Naive thymus-derived CD4-positive, alpha-beta T cell (primary cell): ENCODE measurements at regions not wholly inside any gene's neighbourhood (a gene's known extent, or its start where the extent isn't known, plus 50 kb on each side); places are given as distances from the start of the nearest gene placed in this dataset.

Source experiments
- ATAC-seq: fragments of 150-1000 bp; cut with Tn5 transposase; 2 replicates; pipeline ENCODE4 v1.10.0; 2021; ENCODE audit warnings: mild to moderate bottlenecking, moderate library complexity
- CTCF ChIA-PET: fragments of 350-600 bp; sonication (Branson Sonifier 250); formaldehyde crosslinking; loops from one replicate; lab custom pipeline; 2021; ENCODE audit warnings: antibody characterized with exemption; lab: Charles Lee
- POLR2A ChIA-PET: fragments of 350-600 bp; sonication (Branson Sonifier 250); formaldehyde crosslinking; loops from one replicate; lab custom pipeline; 2021; ENCODE audit warnings: antibody characterized with exemption, inconsistent platforms; lab: Charles Lee
- DNase-seq, 9 donors: peaks; one replicate each; pipeline versions ENCODE4 v3.0.0 to v3.0.0-alpha.2; 2020 to 2022; ENCODE audit warnings: mixed read lengths in 1 of 9
- H3K27ac ChIP-seq: one replicate; pipeline ENCODE4 v1.7.0; 2013; ENCODE audit warnings: mild to moderate bottlenecking, low read depth, low read length, moderate library complexity
- H3K27me3 ChIP-seq, 2 donors: one replicate each; pipeline ENCODE4 v1.7.0; 2013; ENCODE audit warnings: low read length in 2 of 2, mild to moderate bottlenecking in 2 of 2, moderate library complexity in 2 of 2; ENCODE audit not compliant: control insufficient read depth in 2 of 2, insufficient read depth in 2 of 2
- H3K36me3 ChIP-seq, 3 experiments: 1 replicate in 2 of 3; 2 replicates in 1 of 3; pipeline ENCODE4 v1.7.0; 2013; ENCODE audit warnings: low read length in 3 of 3, mild to moderate bottlenecking in 3 of 3, moderate library complexity in 1 of 3; ENCODE audit not compliant: insufficient read depth in 3 of 3, control insufficient read depth in 2 of 3
- H3K4me1 ChIP-seq, 2 donors: one replicate each; pipeline ENCODE4 v1.7.0; 2013; ENCODE audit warnings: low read length in 2 of 2, mild to moderate bottlenecking in 2 of 2, moderate library complexity in 1 of 2; ENCODE audit not compliant: control insufficient read depth in 2 of 2, insufficient read depth in 2 of 2
- H3K4me3 ChIP-seq: 2 replicates; pipeline ENCODE4 v1.7.0; 2013; ENCODE audit warnings: mild to moderate bottlenecking, low read length
- H3K9me3 ChIP-seq, 3 experiments: 1 replicate in 2 of 3; 2 replicates in 1 of 3; pipeline ENCODE4 v1.7.0; 2013; ENCODE audit warnings: low read length in 3 of 3; ENCODE audit not compliant: control insufficient read depth in 2 of 3
- H3K27ac Mint-ChIP-seq, 9 donors: one replicate each; pipeline ENCODE4 v1.8.0; 2020 to 2022; ENCODE audit warnings: mixed read lengths in 9 of 9, mild to moderate bottlenecking in 8 of 9, moderate library complexity in 5 of 9, inconsistent platforms in 2 of 9
- H3K27me3 Mint-ChIP-seq, 5 donors: one replicate each; pipeline ENCODE4 v1.8.0; 2021 to 2022; ENCODE audit warnings: mixed read lengths in 5 of 5, mild to moderate bottlenecking in 1 of 5
- H3K36me3 Mint-ChIP-seq, 5 donors: one replicate each; pipeline ENCODE4 v1.8.0; 2020 to 2022; ENCODE audit warnings: mixed read lengths in 5 of 5, mild to moderate bottlenecking in 3 of 5, inconsistent platforms in 1 of 5
- H3K4me1 Mint-ChIP-seq, 7 donors: one replicate each; pipeline ENCODE4 v1.8.0; 2020 to 2022; ENCODE audit warnings: mixed read lengths in 7 of 7, mild to moderate bottlenecking in 3 of 7, inconsistent platforms in 1 of 7
- H3K4me3 Mint-ChIP-seq, 10 donors: one replicate each; pipeline ENCODE4 v1.8.0; 2020 to 2022; ENCODE audit warnings: mild to moderate bottlenecking in 10 of 10, mixed read lengths in 10 of 10, moderate library complexity in 6 of 10, inconsistent platforms in 2 of 10
- H3K9me3 Mint-ChIP-seq, 11 donors: one replicate each; pipeline ENCODE4 v1.8.0; 2020 to 2022; ENCODE audit warnings: mixed read lengths in 11 of 11, mild to moderate bottlenecking in 4 of 11, inconsistent platforms in 1 of 11, moderate library complexity in 1 of 11
- intact Hi-C, 2 donors: fragments of 100-400 bp; cut with micrococcal nuclease; formaldehyde crosslinking; loops; one replicate each; pipeline ENCODE4 v1.15.1; 2023

DNA sequence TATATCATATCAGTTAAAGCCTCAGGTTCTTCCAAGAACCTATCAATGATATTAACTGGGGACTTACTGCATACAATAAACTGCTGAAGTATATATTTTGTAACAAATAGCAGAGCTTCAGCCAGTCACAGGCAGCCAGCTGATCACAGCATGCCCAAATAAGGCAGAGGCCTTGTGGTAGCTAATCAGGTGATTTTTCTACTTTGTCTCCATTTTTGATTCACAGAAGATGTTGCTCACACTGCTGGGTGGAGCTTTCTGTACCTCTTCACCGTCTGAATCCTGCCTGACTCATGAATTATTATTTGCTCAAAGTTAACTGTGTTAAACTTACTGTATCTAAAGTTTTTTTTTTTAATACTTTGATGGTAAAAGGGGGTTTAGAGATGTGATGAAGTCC lies 357.4 kb downstream of the PSAT1 start:
- ChIA-PET POLR2A (no interaction called here), CTCF (no interaction called here)
- Histone ChIP-seq H3K27ac (no peak overlapping the region), H3K9me3 (no peaks in the 10 kb centered on the region), H3K27me3 (no peaks in the 10 kb centered on the region), H3K36me3 (no peaks in the 10 kb centered on the region), H3K4me1 (no peaks in the 10 kb centered on the region), H3K4me3 (no peak overlapping the region)
- Mint-ChIP-seq H3K27me3 (no peaks in the 10 kb centered on the region), H3K27ac (no peak overlapping the region), H3K36me3 (no peaks in the 10 kb centered on the region), H3K4me1 (no peaks in the 10 kb centered on the region), H3K9me3 (peaks cover 0 to 5% (median 2%) of the 10 kb centered on the region in 11 donors), H3K4me3 (no peak overlapping the region)
- ATAC-seq (no peak), DNase-seq (no peak)
- intact Hi-C loops, result no loop called here

GRCh38 chr9:78663369-78663768 lies 366.4 kb downstream of the PSAT1 start:
- Histone ChIP-seq H3K9me3 (no peaks in the 10 kb centered on the region), H3K4me1 (no peaks in the 10 kb centered on the region), H3K27ac (no peak overlapping the region), H3K27me3 (no peaks in the 10 kb centered on the region), H3K36me3 (no peaks in the 10 kb centered on the region), H3K4me3 (no peak overlapping the region)
- ChIA-PET POLR2A (no interaction called here), CTCF (no interaction called here)
- peaks cover 0 to 6% (median 0%) of the 10 kb centered on the region in 5 donors for H3K36me3 Mint-ChIP-seq
- H3K27me3 Mint-ChIP-seq, result peaks cover 0 to 18% (median 6%) of the 10 kb centered on the region in 5 donors
- H3K27ac Mint-ChIP-seq, result no peak overlapping the region
- H3K9me3 Mint-ChIP-seq, result peaks cover 0 to 6% (median 3%) of the 10 kb centered on the region in 11 donors
- DNase-seq (no peak), ATAC-seq (no peak)
- intact Hi-C loops, result no loop called here
- H3K4me1 Mint-ChIP-seq, result no peaks in the 10 kb centered on the region
- no peak overlapping the region for H3K4me3 Mint-ChIP-seq

GRCh38 chr9:78664370-78664769 lies 367.4 kb downstream of the PSAT1 start:
- no peak for ATAC-seq
- H3K9me3 Mint-ChIP-seq, result peaks cover 0 to 13% (median 3%) of the 10 kb centered on the region in 11 donors

DNA sequence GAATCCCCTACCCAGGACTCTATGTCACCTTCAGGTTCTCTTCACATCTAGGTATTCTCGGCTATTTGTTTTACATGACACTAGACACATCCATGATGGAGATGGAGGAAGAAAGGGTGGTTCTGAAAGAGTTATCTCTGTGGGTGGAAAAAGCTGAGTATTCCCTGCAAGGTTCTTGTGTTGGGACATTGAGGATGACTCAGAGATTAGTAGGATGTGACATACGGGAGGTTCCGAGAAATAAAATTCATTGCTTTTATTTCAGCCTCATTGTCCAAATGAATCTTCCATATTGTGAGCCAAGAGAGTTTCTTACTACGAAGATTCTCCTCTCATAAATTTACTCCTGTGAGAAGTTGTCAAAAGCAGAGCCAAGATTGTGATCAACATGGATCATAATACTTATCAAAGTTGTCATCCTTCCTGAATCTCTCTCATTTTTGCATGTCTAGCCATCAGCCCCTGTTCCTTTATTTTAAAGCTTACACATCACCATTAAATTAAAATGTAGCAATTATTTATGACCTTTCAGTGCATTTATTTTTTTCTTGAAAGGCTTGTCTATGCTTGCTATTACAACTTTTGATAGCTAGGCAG lies 370.0 kb downstream of the PSAT1 start:
- intact Hi-C loops, result no loop called here
- CTCF ChIA-PET, result no interaction called here
- POLR2A ChIA-PET, result no interaction called here
- peaks cover 0 to 6% (median 6%) of the 10 kb centered on the region in 5 donors for H3K27me3 Mint-ChIP-seq
- Histone ChIP-seq H3K4me1 (no peaks in the 10 kb centered on the region), H3K4me3 (no peak overlapping the region), H3K36me3 (no peaks in the 10 kb centered on the region), H3K27me3 (no peaks in the 10 kb centered on the region), H3K27ac (no peak overlapping the region), H3K9me3 (no peaks in the 10 kb centered on the region)
- DNase-seq, result no peak
- H3K4me3 Mint-ChIP-seq, result no peak overlapping the region
- H3K27ac Mint-ChIP-seq, result no peak overlapping the region
- no peaks in the 10 kb centered on the region for H3K4me1 Mint-ChIP-seq
- peaks cover 0 to 15% (median 3%) of the 10 kb centered on the region in 11 donors for H3K9me3 Mint-ChIP-seq
- no peak for ATAC-seq
- H3K36me3 Mint-ChIP-seq, result no peaks in the 10 kb centered on the region

More at GRCh38 chr9:78664370-78664769, 367.4 kb downstream of the PSAT1 start:
- H3K4me1 Mint-ChIP-seq, result no peaks in the 10 kb centered on the region
- peaks cover 0 to 18% (median 6%) of the 10 kb centered on the region in 5 donors for H3K27me3 Mint-ChIP-seq
- no peak overlapping the region for H3K27ac ChIP-seq
- H3K36me3 ChIP-seq, result no peaks in the 10 kb centered on the region
- ChIA-PET CTCF (no interaction called here), POLR2A (no interaction called here)
- intact Hi-C loops, result no loop called here
- H3K4me1 ChIP-seq, result no peaks in the 10 kb centered on the region
- no peaks in the 10 kb centered on the region for H3K27me3 ChIP-seq
- H3K4me3 ChIP-seq, result no peak overlapping the region
- H3K4me3 Mint-ChIP-seq, result no peak overlapping the region
- no peak for DNase-seq
- no peak overlapping the region for H3K27ac Mint-ChIP-seq
- no peaks in the 10 kb centered on the region for H3K9me3 ChIP-seq
- H3K36me3 Mint-ChIP-seq, result peaks cover 0 to 6% (median 0%) of the 10 kb centered on the region in 5 donors

DNA sequence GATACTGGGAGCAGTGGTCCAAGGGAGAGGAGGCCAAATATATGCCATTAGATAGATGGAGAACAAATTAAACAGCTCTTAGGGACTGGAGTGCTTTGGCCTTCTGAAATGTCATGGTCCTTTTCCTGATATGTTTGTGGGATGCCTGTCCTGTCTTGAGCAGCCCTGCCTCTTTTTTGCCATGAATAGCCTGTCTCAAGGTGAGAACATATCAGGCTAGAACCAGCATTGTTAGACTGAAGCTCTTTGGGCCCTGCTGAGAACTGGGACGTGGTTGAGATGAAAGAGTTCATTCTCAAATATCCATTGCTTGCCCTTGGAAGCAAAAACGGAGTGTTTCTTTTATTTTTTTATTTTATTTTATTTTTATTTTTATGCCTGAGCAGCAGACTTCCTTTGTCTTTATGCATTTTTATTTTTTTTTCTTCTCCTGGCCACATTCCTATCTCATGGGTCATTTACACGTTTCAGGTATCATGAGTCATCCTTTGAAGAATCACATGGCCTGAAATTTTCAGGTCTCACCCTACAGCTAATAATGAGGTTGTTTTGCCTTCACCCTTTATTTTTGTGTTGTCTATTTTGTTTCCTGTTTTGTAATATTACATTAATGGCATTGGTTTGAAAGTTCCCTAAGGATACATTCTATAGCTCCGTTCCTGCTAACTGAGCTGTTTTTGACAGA lies 371.4 kb downstream of the PSAT1 start:
- no peak overlapping the region for H3K4me3 Mint-ChIP-seq
- DNase-seq, result no peak
- Histone ChIP-seq H3K27me3 (no peaks in the 10 kb centered on the region), H3K4me1 (no peaks in the 10 kb centered on the region), H3K27ac (no peak overlapping the region), H3K4me3 (no peak overlapping the region), H3K9me3 (no peaks in the 10 kb centered on the region), H3K36me3 (no peaks in the 10 kb centered on the region)
- peaks cover 0 to 1% (median 0%) of the 10 kb centered on the region in 5 donors for H3K27me3 Mint-ChIP-seq
- H3K36me3 Mint-ChIP-seq, result no peaks in the 10 kb centered on the region
- H3K27ac Mint-ChIP-seq, result no peak overlapping the region
- H3K4me1 Mint-ChIP-seq, result no peaks in the 10 kb centered on the region
- H3K9me3 Mint-ChIP-seq, result peaks cover 0 to 15% (median 3%) of the 10 kb centered on the region in 11 donors
- ChIA-PET CTCF (no interaction called here), POLR2A (no interaction called here)
- no peak for ATAC-seq
- intact Hi-C loops, result no loop called here

- H3K27ac ChIP-seq, result no peak overlapping the region
- ATAC-seq (no peak), DNase-seq (no peak)
- ChIA-PET POLR2A (no interaction called here), CTCF (no interaction called here)
- Mint-ChIP-seq H3K4me3 (no peak overlapping the region), H3K9me3 (peaks cover 0 to 15% (median 3%) of the 10 kb centered on the region in 11 donors), H3K36me3 (no peaks in the 10 kb centered on the region), H3K27me3 (no peaks in the 10 kb centered on the region), H3K27ac (no peak overlapping the region), H3K4me1 (no peaks in the 10 kb centered on the region)
- no peaks in the 10 kb centered on the region for H3K9me3 ChIP-seq
- no peaks in the 10 kb centered on the region for H3K27me3 ChIP-seq
- H3K4me1 ChIP-seq, result no peaks in the 10 kb centered on the region
- intact Hi-C loops, result no loop called here
- no peaks in the 10 kb centered on the region for H3K36me3 ChIP-seq
- no peak overlapping the region for H3K4me3 ChIP-seq
Observed at GRCh38 chr9:78669591-78669990, 372.7 kb downstream of the PSAT1 start.

DNA sequence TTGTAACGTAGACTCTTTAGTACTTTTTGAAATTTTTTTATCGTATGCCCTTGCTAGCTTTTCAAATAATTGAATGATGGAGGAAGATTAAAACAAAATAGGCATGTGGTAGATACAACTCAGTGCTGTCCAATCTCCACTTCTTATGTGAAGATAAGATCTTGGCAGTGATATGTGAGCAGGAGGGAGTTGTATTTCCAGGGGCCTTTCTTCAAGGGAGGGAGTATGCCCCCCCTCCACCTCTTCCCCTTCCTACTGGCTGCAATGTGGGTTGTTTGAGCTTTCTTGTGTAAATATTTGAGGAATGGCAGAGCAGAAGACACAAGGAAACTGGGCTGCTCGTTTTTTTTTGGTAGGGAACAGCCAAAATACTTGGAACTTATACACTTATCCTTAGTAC lies 374.9 kb downstream of the PSAT1 start:
- no peaks in the 10 kb centered on the region for H3K36me3 ChIP-seq
- CTCF ChIA-PET, result no interaction called here
- DNase-seq, result no peak
- no peaks in the 10 kb centered on the region for H3K4me1 ChIP-seq
- POLR2A ChIA-PET, result no interaction called here
- no peak overlapping the region for H3K4me3 ChIP-seq
- H3K36me3 Mint-ChIP-seq, result no peaks in the 10 kb centered on the region
- no peaks in the 10 kb centered on the region for H3K27me3 ChIP-seq
- no peak overlapping the region for H3K4me3 Mint-ChIP-seq
- intact Hi-C loops, result no loop called here
- H3K27me3 Mint-ChIP-seq, result no peaks in the 10 kb centered on the region
- H3K9me3 ChIP-seq, result no peaks in the 10 kb centered on the region
- no peak for ATAC-seq
- H3K4me1 Mint-ChIP-seq, result no peaks in the 10 kb centered on the region
- H3K27ac ChIP-seq, result no peak overlapping the region
- H3K9me3 Mint-ChIP-seq, result peaks cover 0 to 15% (median 1%) of the 10 kb centered on the region in 11 donors
- H3K27ac Mint-ChIP-seq, result no peak overlapping the region
